ENCODE measurements at regions not wholly inside any gene's neighbourhood (a gene's known extent, or its start where the extent isn't known, plus 50 kb on each side); places are given as distances from the start of the nearest gene placed in this dataset.

GRCh38 chr1:164928232-164928812 is 369.3 kb downstream of the PBX1 start:
- TF ChIP-seq CTCF (IDR thresholded peaks at IDR 0.05) (no peak), EZH2 (IDR thresholded peaks at IDR 0.05) (no peak)
